ENCODE measurements at regions not wholly inside any gene's neighbourhood (a gene's known extent, or its start where the extent isn't known, plus 50 kb on each side); places are given as distances from the start of the nearest gene placed in this dataset.

DNA sequence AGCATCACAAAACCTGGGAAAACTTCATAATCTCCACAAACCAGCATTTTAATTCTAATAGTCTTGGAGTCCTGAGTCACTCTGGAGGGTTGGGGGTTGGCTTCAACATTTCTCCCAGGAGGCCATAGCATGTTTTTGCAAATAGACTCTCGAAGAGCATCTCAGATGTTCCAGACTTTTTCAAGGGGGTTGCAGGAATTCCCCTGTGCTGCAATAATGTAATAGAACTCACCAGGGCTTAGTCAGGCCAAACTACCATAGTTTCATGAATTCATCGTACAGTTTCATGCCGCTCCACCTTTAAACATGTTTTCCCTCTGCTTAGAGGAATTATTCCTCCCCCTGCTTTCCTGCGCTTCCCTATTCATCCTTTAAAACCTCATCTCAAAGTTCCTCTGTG lies 499.5 kb upstream of the KLF4 start:
- Histone ChIP-seq H3K27me3 (ENCODE audit: insufficient read depth in 3 of 3, low read length in 2 of 3) (no peaks in the 10 kb centered on the region), H3K4me1 (no peaks in the 10 kb centered on the region), H3K9me3 (no peaks in the 10 kb centered on the region), H3K4me3 (no peak overlapping the region), H3K36me3 (ENCODE audit: insufficient read depth in 1 of 2, low read depth in 1 of 2) (no peaks in the 10 kb centered on the region), H3K27ac (no peak overlapping the region)
- intact Hi-C loops (cut with DNase I): no loop called here
- TF ChIP-seq, protein P1, sequence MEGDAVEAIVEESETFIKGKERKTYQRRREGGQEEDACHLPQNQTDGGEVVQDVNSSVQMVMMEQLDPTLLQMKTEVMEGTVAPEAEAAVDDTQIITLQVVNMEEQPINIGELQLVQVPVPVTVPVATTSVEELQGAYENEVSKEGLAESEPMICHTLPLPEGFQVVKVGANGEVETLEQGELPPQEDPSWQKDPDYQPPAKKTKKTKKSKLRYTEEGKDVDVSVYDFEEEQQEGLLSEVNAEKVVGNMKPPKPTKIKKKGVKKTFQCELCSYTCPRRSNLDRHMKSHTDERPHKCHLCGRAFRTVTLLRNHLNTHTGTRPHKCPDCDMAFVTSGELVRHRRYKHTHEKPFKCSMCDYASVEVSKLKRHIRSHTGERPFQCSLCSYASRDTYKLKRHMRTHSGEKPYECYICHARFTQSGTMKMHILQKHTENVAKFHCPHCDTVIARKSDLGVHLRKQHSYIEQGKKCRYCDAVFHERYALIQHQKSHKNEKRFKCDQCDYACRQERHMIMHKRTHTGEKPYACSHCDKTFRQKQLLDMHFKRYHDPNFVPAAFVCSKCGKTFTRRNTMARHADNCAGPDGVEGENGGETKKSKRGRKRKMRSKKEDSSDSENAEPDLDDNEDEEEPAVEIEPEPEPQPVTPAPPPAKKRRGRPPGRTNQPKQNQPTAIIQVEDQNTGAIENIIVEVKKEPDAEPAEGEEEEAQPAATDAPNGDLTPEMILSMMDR (IDR thresholded peaks at IDR 0.05): no peak
- WGBS, 3 donors: 44 to 60% (median 57%) methylated on average over 4 of the region's 4 CpGs
- peak in 1 of 4 donors; percentile 29 for ATAC-seq
- DNase-seq: no peak

DNA sequence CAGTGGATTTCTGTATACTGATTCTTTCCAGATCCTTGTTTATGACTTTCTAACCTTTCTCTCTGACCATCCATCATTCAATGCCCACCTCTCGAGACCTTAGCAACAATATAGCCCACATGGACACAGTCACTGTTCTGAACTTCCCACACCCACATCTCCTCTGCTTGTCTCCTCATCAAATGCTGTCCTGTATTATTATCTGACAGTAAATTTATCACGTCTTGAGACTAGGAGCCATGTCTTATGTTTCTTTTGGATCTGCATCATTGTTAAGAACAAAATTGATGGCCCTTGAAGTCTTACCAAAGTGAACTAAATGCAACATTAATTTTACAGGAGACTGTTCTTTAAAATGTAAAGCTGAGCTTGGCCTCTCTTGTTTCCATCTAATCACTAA lies 495.4 kb upstream of the KLF4 start:
- TF ChIP-seq, protein P1 (IDR thresholded peaks at IDR 0.05): no peak
- no peaks in the 10 kb centered on the region for H3K36me3 ChIP-seq (ENCODE audit: insufficient read depth in 1 of 2, low read depth in 1 of 2)
- DNase-seq (no peak), ATAC-seq (no peak)
- H3K4me1 ChIP-seq: no peaks in the 10 kb centered on the region
- 80 to 91% (median 88%) methylated on average over 2 of the region's 2 CpGs for WGBS, 3 donors
- no peak overlapping the region for H3K27ac ChIP-seq
- H3K27me3 ChIP-seq (ENCODE audit: insufficient read depth in 3 of 3, low read length in 2 of 3): no peaks in the 10 kb centered on the region
- no peaks in the 10 kb centered on the region for H3K9me3 ChIP-seq
- H3K4me3 ChIP-seq: no peak overlapping the region
- intact Hi-C loops (cut with DNase I): no loop called here

DNA sequence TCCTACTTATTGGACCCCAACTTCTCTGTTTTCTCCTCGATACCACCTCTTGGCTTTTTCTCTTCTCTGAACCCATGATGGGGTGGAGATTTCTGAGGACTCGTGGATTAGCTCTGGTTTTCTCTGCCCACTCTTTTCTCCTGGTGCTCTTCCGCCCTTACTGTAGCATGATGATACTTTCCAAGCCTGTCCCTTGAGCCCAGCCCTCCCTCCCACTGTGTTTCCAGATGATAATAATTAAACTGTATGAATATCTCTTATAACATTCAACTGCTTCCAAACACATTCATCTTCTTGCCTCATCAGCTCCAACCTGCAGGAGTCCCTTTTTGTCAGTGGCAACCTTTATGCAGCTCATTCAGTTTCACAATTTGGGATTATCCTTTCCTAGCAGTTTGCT lies 494.2 kb upstream of the KLF4 start:
- H3K27me3 ChIP-seq (ENCODE audit: insufficient read depth in 3 of 3, low read length in 2 of 3): no peaks in the 10 kb centered on the region
- H3K27ac ChIP-seq: no peak overlapping the region
- intact Hi-C loops (cut with DNase I): no loop called here
- TF ChIP-seq, protein P1 (IDR thresholded peaks at IDR 0.05): no peak
- 74 to 88% (median 84%) methylated on average over 3 of the region's 3 CpGs for WGBS, 3 donors
- H3K9me3 ChIP-seq: no peaks in the 10 kb centered on the region
- DNase-seq (no peak), ATAC-seq (no peak)
- no peak overlapping the region for H3K4me3 ChIP-seq
- no peaks in the 10 kb centered on the region for H3K36me3 ChIP-seq (ENCODE audit: insufficient read depth in 1 of 2, low read depth in 1 of 2)
- H3K4me1 ChIP-seq: no peaks in the 10 kb centered on the region

DNA sequence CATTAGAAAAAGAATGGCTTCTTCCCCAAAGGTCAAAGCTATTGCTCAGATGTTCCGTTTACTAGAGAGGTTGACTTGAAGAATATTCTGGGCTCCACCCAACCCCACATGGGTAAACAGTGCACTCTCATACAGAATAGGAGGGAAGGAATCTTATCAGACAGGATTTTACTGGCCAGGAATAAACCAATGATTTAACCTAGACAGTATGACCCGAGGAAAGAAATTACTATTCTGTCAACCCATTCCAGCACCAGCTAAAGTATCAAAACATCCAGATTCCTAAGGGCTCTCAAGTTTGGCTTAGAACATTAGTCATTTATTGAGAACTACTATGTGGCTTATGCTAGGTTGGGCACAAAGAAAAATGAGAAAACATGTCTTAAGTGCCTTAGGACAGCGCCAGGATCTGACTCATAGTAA lies 493.6 kb upstream of the KLF4 start:
- H3K27ac ChIP-seq: no peak overlapping the region
- H3K4me1 ChIP-seq: no peaks in the 10 kb centered on the region
- H3K36me3 ChIP-seq (ENCODE audit: insufficient read depth in 1 of 2, low read depth in 1 of 2): no peaks in the 10 kb centered on the region
- DNase-seq (no peak), ATAC-seq (no peak)
- no peak overlapping the region for H3K4me3 ChIP-seq
- no peaks in the 10 kb centered on the region for H3K27me3 ChIP-seq (ENCODE audit: insufficient read depth in 3 of 3, low read length in 2 of 3)
- H3K9me3 ChIP-seq: no peaks in the 10 kb centered on the region
- TF ChIP-seq, protein P1 (IDR thresholded peaks at IDR 0.05): no peak
- intact Hi-C loops (cut with DNase I): no loop called here
- 76 to 77% (median 76%) methylated on average over 3 of the region's 3 CpGs for WGBS, 3 donors

DNA sequence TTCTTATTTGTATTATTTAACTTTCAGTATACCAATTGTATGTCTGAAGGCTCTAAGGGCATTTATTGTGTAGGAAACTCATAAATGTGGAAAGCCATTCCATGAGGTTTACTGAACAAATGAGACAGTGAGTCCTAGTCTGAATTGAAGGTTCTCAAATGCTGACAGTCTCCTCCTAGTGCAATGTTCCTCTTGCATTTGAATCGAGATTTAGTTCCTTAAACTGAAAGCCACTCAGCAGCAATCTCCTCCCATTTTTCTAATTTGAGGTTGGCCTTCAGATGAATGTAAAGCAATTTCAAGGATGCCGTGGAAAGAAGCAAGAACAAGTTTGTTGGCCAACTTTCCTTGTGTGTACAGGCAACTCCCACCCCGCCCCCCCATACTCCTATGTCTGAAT lies 493.2 kb upstream of the KLF4 start:
- Histone ChIP-seq H3K27me3 (ENCODE audit: insufficient read depth in 3 of 3, low read length in 2 of 3) (no peaks in the 10 kb centered on the region), H3K4me1 (no peaks in the 10 kb centered on the region), H3K4me3 (no peak overlapping the region), H3K27ac (no peak overlapping the region), H3K9me3 (no peaks in the 10 kb centered on the region), H3K36me3 (ENCODE audit: insufficient read depth in 1 of 2, low read depth in 1 of 2) (no peaks in the 10 kb centered on the region)
- TF ChIP-seq, protein P1 (IDR thresholded peaks at IDR 0.05): no peak
- ATAC-seq: no peak
- DNase-seq: no peak
- intact Hi-C loops (cut with DNase I): no loop called here
- 70 to 84% (median 73%) methylated on average over 3 of the region's 3 CpGs for WGBS, 3 donors
